Nephron (organoid): ENCODE measurements at regions not wholly inside any gene's neighbourhood (a gene's known extent, or its start where the extent isn't known, plus 50 kb on each side); places are given as distances from the start of the nearest gene placed in this dataset.
"Not testable (repeated sequence)": the region's sequence is repeated elsewhere in the genome, so short reads cannot be mapped to it uniquely, and the experiment has no call there.

Experiments
- H3K27ac Mint-ChIP-seq, 3 experiments: 2 replicates each; pipeline ENCODE4 v1.8.0; 2020; ENCODE audit warnings: mixed read lengths in 3 of 3, mild to moderate bottlenecking in 2 of 3, moderate library complexity in 1 of 3
- H3K27me3 Mint-ChIP-seq: 2 replicates; pipeline ENCODE4 v1.8.0; 2021; ENCODE audit warnings: low read depth, mild to moderate bottlenecking, moderate library complexity, mixed read lengths
- H3K36me3 Mint-ChIP-seq: 2 replicates; pipeline ENCODE4 v1.8.0; 2020; ENCODE audit warnings: low read depth, mixed read lengths
- H3K4me1 Mint-ChIP-seq: 2 replicates; pipeline ENCODE4 v1.8.0; 2020; ENCODE audit warnings: mixed read lengths
- H3K4me3 Mint-ChIP-seq, 3 experiments: 2 replicates each; pipeline ENCODE4 v1.8.0; 2020; ENCODE audit warnings: mild to moderate bottlenecking in 3 of 3, mixed read lengths in 3 of 3, moderate library complexity in 2 of 3
- H3K9me3 Mint-ChIP-seq: 2 replicates; pipeline ENCODE4 v1.8.0; 2020; ENCODE audit warnings: mixed read lengths
- TF ChIP-seq, protein P1 (sequence below), 3 experiments: fragments of 200-600 bp; sonication (generic); IDR thresholded peaks; one replicate each; pipeline ENCODE4 v1.5.0; 2021; ENCODE audit warnings: antibody characterized with exemption in 3 of 3; ENCODE audit not compliant: unreplicated experiment in 3 of 3

DNA sequence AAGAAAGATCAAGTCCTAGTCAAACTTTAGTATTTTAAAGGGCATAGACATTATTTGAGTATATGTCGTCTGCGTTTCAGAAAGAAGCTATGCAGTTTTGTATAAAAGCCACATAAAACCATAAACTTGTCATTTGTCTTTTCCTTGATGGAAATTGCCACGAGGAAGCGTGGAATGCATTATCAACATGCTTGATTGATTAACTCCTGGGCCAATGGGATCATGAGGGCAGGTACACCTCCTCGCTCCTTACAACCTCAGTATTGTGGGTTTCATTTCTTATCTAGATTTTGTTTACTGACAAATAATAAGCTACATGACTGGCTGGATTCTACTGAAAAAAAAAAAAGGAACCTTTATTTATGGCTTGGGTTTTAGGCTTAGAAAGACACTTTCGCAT, 122.5 kb upstream of the RFX3 start:
- Mint-ChIP-seq H3K9me3 (peaks cover under 1% of the 10 kb centered on the region), H3K27me3 (no peaks in the 10 kb centered on the region), H3K27ac (no peak overlapping the region), H3K4me3 (no peak overlapping the region), H3K4me1 (no peaks in the 10 kb centered on the region), H3K36me3 (no peaks in the 10 kb centered on the region)
- TF ChIP-seq, protein P1, sequence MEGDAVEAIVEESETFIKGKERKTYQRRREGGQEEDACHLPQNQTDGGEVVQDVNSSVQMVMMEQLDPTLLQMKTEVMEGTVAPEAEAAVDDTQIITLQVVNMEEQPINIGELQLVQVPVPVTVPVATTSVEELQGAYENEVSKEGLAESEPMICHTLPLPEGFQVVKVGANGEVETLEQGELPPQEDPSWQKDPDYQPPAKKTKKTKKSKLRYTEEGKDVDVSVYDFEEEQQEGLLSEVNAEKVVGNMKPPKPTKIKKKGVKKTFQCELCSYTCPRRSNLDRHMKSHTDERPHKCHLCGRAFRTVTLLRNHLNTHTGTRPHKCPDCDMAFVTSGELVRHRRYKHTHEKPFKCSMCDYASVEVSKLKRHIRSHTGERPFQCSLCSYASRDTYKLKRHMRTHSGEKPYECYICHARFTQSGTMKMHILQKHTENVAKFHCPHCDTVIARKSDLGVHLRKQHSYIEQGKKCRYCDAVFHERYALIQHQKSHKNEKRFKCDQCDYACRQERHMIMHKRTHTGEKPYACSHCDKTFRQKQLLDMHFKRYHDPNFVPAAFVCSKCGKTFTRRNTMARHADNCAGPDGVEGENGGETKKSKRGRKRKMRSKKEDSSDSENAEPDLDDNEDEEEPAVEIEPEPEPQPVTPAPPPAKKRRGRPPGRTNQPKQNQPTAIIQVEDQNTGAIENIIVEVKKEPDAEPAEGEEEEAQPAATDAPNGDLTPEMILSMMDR (IDR thresholded peaks at IDR 0.05; ENCODE audit: unreplicated experiment in 3 of 3) = no peak

DNA sequence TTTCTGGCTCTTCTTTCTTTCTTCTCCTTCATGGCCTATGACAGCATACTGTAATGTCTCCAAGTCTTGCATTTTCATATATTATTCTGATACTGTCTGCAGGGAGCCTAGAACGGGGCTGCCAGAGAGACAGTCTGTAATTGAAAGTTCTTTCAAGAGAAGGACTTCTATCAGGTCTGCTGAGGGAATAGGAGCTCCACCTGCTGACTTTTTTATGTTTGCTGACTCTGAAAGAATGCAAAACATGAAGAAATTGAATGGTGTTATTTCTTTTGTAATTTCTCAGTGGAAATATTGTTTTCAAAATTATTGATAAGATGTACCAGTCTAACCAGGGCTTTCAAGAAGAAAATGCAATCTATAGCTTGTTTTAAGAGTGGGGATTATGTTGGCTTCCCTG, 121.9 kb upstream of the RFX3 start:
- TF ChIP-seq, protein P1 (IDR thresholded peaks at IDR 0.05; ENCODE audit: unreplicated experiment in 3 of 3) = no peak
- H3K4me3 Mint-ChIP-seq = no peak overlapping the region
- H3K4me1 Mint-ChIP-seq = no peaks in the 10 kb centered on the region
- H3K36me3 Mint-ChIP-seq = no peaks in the 10 kb centered on the region
- no peak overlapping the region for H3K27ac Mint-ChIP-seq
- no peaks in the 10 kb centered on the region for H3K9me3 Mint-ChIP-seq
- H3K27me3 Mint-ChIP-seq = no peaks in the 10 kb centered on the region

DNA sequence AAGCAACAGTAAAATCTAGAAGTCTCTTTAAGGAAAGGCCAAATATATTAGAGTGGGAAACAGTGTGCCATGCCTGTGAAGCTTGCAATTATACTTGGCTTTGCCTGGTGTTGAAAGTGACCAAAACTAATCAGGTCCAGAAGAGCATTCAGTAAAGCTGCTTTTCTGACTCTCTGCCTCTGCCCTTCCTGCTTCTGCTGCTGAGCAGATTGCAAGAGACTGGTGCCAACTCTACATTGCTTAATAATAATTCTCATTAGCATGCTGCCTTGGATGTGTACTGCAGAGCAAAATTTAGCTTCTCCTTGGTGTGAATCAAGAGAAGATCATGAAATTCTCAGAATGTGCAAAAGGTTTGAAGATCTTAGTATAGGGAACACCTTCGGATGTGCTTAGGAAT, 120.4 kb upstream of the RFX3 start:
- Mint-ChIP-seq H3K36me3 (no peaks in the 10 kb centered on the region), H3K4me3 (no peak overlapping the region), H3K4me1 (no peaks in the 10 kb centered on the region), H3K27me3 (no peaks in the 10 kb centered on the region), H3K27ac (no peak overlapping the region), H3K9me3 (no peaks in the 10 kb centered on the region)
- TF ChIP-seq, protein P1 (IDR thresholded peaks at IDR 0.05; ENCODE audit: unreplicated experiment in 3 of 3) = no peak

GRCh38 chr9:3642075-3642474, 116.3 kb upstream of the RFX3 start:
- not testable (repeated sequence) for H3K9me3 Mint-ChIP-seq

DNA sequence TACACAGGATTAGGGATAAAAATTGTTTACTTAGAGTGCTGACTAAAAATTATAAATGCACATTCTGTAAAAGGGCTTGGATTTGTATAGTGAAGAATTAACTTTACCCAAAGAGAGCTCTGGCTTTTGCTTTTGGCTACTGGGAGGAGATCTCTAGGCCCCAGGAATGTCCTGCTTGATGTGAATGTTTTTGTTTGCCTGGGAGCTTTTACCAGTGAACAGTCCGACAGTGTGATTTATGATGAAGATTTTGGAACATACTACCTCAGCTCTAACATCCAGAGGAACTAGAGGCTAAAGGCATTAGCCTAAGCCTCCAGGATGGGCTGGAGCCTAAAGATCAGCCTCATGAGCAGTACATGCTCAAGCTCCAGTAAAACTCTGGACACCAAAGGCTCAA, 103.7 kb upstream of the RFX3 start:
- Mint-ChIP-seq H3K27ac (no peak overlapping the region), H3K4me1 (no peaks in the 10 kb centered on the region), H3K36me3 (peaks cover 11% of the 10 kb centered on the region), H3K9me3 (peaks cover 7% of the 10 kb centered on the region), H3K27me3 (no peaks in the 10 kb centered on the region), H3K4me3 (no peak overlapping the region)
- TF ChIP-seq, protein P1 (IDR thresholded peaks at IDR 0.05; ENCODE audit: unreplicated experiment in 3 of 3) = no peak

More at GRCh38 chr9:3642075-3642474, 116.3 kb upstream of the RFX3 start:
- H3K4me1 Mint-ChIP-seq, H3K4me3 Mint-ChIP-seq, H3K36me3 Mint-ChIP-seq, H3K27me3 Mint-ChIP-seq, H3K27ac Mint-ChIP-seq: not testable (repeated sequence)

DNA sequence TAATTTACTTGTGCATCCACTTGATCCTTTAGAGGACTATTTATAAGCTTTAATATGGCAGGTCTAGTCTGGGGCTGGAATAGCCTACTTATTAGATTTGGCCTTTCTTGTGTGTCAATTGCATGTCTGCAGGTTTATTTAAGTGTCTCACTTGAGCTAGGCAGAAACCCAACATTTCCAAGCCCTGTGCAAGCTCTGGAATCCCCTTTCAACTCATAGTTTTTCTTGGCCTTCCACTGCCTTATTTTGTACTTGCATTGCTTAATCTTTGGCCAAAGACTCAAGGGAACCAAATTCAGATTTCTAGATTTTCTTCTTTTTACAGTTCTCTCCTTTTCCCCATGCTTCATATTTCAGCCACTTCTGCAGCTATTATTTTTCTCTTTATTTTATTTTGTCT, 102.4 kb upstream of the RFX3 start:
- Mint-ChIP-seq H3K27ac (no peak overlapping the region), H3K4me1 (no peaks in the 10 kb centered on the region), H3K4me3 (no peak overlapping the region), H3K9me3 (peaks cover 10% of the 10 kb centered on the region), H3K36me3 (peaks cover 11% of the 10 kb centered on the region), H3K27me3 (no peaks in the 10 kb centered on the region)
- TF ChIP-seq, protein P1 (IDR thresholded peaks at IDR 0.05; ENCODE audit: unreplicated experiment in 3 of 3) = no peak
